ENCODE measurements at regions not wholly inside any gene's neighbourhood (a gene's known extent, or its start where the extent isn't known, plus 50 kb on each side); places are given as distances from the start of the nearest gene placed in this dataset.

DNA sequence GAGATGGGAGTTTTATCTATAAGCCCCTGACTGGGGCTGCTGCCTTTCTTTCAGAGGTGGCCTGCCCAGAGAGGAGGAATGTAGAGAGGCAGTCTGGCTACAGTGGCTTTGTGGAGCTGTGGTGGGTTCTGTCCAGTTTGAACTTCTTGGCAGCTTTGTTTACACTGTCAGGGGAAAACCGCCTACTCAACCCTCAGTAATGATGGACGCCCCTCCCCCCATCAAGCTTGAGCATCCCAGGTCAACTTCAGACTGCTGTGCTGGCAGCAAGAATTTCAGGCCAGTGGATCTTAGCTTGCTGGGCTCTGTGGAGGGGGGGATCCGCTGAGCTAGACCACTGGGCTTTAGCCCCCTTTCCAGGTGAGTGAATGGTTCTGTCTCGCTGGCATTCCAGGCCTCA is 51.6 kb upstream of the THUMPD2 start:
- DNase-seq (ENCODE audit: low read depth, low spot score): peak; percentile 84
